A673 (cell line): ENCODE measurements at regions not wholly inside any gene's neighbourhood (a gene's known extent, or its start where the extent isn't known, plus 50 kb on each side); places are given as distances from the start of the nearest gene placed in this dataset.

Experiments
- BruUV-seq: library from RNA; stranded (reverse); fragments of 400-500 nt; replicated peaks from 2 replicates; lab custom pipeline; 2021; lab: Mats Ljungman, UMichigan
- CTCF ChIA-PET: fragments of 300-600 bp; sonication (Branson Sonifier 250); formaldehyde crosslinking; loops from one replicate; lab custom pipeline; 2022; ENCODE audit warnings: antibody characterized with exemption; lab: Charles Lee
- POLR2A ChIA-PET: fragments of 300-600 bp; sonication (Branson Sonifier 250); formaldehyde crosslinking; loops from one replicate; lab custom pipeline; 2022; ENCODE audit warnings: antibody characterized with exemption; ENCODE audit not compliant: low non-redundant PET; lab: Charles Lee
- DNase-seq: peaks from one replicate; pipeline ENCODE4 v3.0.0-alpha.2; 2015; ENCODE audit warnings: low spot score
- H3K27ac ChIP-seq: fragments of 200-600 bp; sonication (generic); 2 replicates; pipeline ENCODE4 v1.5.1; 2016; ENCODE audit warnings: mixed run types, low read depth, mild to moderate bottlenecking, mixed read lengths, antibody characterized with exemption, low read length; ENCODE audit not compliant: poor library complexity, severe bottlenecking
- H3K27me3 ChIP-seq: fragments of 200-600 bp; sonication (generic); replicated peaks from 2 replicates; pipeline ENCODE4 v1.6.1; 2017; ENCODE audit warnings: mixed run types, low read depth, mild to moderate bottlenecking, mixed read lengths, antibody characterized with exemption, low read length; ENCODE audit not compliant: insufficient read depth, poor library complexity
- H3K36me3 ChIP-seq: fragments of 200-600 bp; sonication (generic); 2 replicates; pipeline ENCODE4 v1.6.1; 2016; ENCODE audit warnings: mixed run types, mild to moderate bottlenecking, mixed read lengths, antibody characterized with exemption, low read length; ENCODE audit not compliant: insufficient read depth, poor library complexity, severe bottlenecking
- H3K4me1 ChIP-seq: fragments of 200-600 bp; sonication (generic); 2 replicates; pipeline ENCODE4 v1.6.1; 2017; ENCODE audit warnings: mixed run types, mild to moderate bottlenecking, mixed read lengths, antibody characterized with exemption, low read length; ENCODE audit not compliant: insufficient read depth, poor library complexity, severe bottlenecking
- H3K4me3 ChIP-seq: fragments of 200-600 bp; sonication (generic); 2 replicates; pipeline ENCODE4 v1.5.1; 2016; ENCODE audit warnings: low read depth, mixed run types, mild to moderate bottlenecking, mixed read lengths, low read length; ENCODE audit not compliant: poor library complexity, severe bottlenecking
- H3K9me3 ChIP-seq: fragments of 200-600 bp; sonication (generic); 2 replicates; pipeline ENCODE4 v1.6.1; 2016; ENCODE audit warnings: mixed run types, low read depth, mild to moderate bottlenecking, mixed read lengths, antibody characterized with exemption, low read length; ENCODE audit not compliant: poor library complexity, severe bottlenecking
- CTCF ChIP-seq: fragments of 300-800, 200-600 bp; sonication (generic); conservative IDR thresholded peaks from 2 replicates; pipeline ENCODE4 v1.5.1; 2017; ENCODE audit warnings: low read depth, mild to moderate bottlenecking, antibody characterized with exemption, low read length, moderate library complexity, mixed read lengths
- EZH2 ChIP-seq: fragments of 200-600 bp; sonication (generic); IDR thresholded peaks from 2 replicates; pipeline ENCODE4 v1.6.1; 2017; ENCODE audit warnings: borderline replicate concordance, low read depth, mild to moderate bottlenecking, mixed read lengths, antibody characterized with exemption, low read length; ENCODE audit not compliant: poor library complexity, severe bottlenecking
- intact Hi-C: fragments of 100-400 bp; cut with micrococcal nuclease; formaldehyde crosslinking; loops from one replicate; pipeline ENCODE4 v1.10.0; 2022; ENCODE audit not compliant: unreplicated experiment

GRCh38 chr7:46444256-46444655, 523.2 kb upstream of the IGFBP3 start:
- Histone ChIP-seq H3K27ac (no peak overlapping the region), H3K36me3 (no peaks in the 10 kb centered on the region), H3K4me3 (no peak overlapping the region), H3K9me3 (no peaks in the 10 kb centered on the region), H3K27me3 (no peaks in the 10 kb centered on the region), H3K4me1 (no peaks in the 10 kb centered on the region)
- CTCF ChIA-PET: no interaction called here
- DNase-seq: no peak
- TF ChIP-seq EZH2: no peak
- TF ChIP-seq CTCF: no peak
- no TSS peak for BruUV-seq
- intact Hi-C loops: no loop called here
- POLR2A ChIA-PET: no interaction called here

GRCh38 chr7:46440186-46440585, 519.1 kb upstream of the IGFBP3 start:
- CTCF ChIA-PET: no interaction called here
- no peaks in the 10 kb centered on the region for H3K36me3 ChIP-seq
- intact Hi-C loops: no loop called here
- BruUV-seq: no TSS peak
- POLR2A ChIA-PET: no interaction called here
- no peak for DNase-seq
- no peaks in the 10 kb centered on the region for H3K4me1 ChIP-seq
- no peak for TF ChIP-seq CTCF
- no peak for TF ChIP-seq EZH2
- no peaks in the 10 kb centered on the region for H3K27me3 ChIP-seq
- H3K4me3 ChIP-seq: no peak overlapping the region
- peaks cover 5% of the 10 kb centered on the region for H3K9me3 ChIP-seq
- no peak overlapping the region for H3K27ac ChIP-seq

- POLR2A ChIA-PET: no interaction called here
- intact Hi-C loops: no loop called here
- Histone ChIP-seq H3K9me3 (peaks cover 4% of the 10 kb centered on the region), H3K36me3 (no peaks in the 10 kb centered on the region), H3K27me3 (no peaks in the 10 kb centered on the region), H3K4me3 (no peak overlapping the region), H3K4me1 (no peaks in the 10 kb centered on the region), H3K27ac (no peak overlapping the region)
- CTCF ChIA-PET: no interaction called here
- TF ChIP-seq EZH2 (no peak), CTCF (no peak)
- no TSS peak for BruUV-seq
- no peak for DNase-seq
Observed at GRCh38 chr7:46432708-46433107, 511.6 kb upstream of the IGFBP3 start.
